22Rv1 (cell line): ENCODE measurements at regions not wholly inside any gene's neighbourhood (a gene's known extent, or its start where the extent isn't known, plus 50 kb on each side); places are given as distances from the start of the nearest gene placed in this dataset.

ENCODE experiments used
- H3K27ac ChIP-seq: fragments of 450-650 bp; 2 replicates; pipeline ENCODE4 v1.5.1; 2017
- ZFX ChIP-seq: fragments of 450-650 bp; IDR thresholded peaks from 2 replicates; pipeline ENCODE4 v1.6.1; 2017; ENCODE audit warnings: antibody characterized with exemption, borderline replicate concordance
- TF ChIP-seq, protein P1 (sequence below): fragments of 450-650 bp; IDR thresholded peaks from 2 replicates; pipeline ENCODE4 v1.5.1; 2017; ENCODE audit warnings: mild to moderate bottlenecking

DNA sequence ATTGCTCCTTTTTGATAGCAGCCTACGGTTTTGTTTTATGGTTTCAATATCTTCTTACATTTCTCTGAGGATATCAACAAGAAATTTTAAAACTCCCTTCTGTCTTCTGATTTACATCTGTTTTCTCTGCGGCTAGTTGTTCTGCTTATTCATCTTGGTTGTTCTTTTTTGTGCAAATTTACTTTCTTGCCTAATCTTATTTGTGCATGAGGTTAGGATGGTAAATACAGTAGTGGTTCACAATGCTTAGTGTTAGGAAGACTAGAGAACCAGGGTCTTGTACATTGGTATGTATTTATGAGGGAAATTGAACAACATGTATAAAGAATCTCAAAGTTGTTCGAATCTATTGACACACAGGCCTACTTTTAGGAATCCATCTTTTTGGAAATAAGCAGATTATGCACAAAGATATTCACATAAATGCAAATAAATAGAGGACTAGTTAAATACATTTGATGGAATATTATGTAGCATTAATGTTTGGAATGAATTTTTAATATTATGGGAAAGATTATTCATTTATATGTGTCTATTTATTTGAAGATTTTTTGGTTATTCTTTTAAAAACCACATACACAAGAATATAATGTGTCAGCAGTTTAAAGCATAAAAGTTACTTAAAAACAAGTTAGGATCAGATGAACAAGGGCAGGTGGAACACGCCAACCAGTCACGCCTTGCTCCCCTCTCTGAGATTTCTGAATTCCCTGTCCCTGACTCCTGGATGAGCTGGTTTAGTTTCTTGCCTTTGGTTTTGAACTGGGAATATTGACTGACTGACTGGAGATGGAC is 51.4 kb upstream of the RFC3 start:
- no peak for TF ChIP-seq ZFX
- TF ChIP-seq, protein P1, sequence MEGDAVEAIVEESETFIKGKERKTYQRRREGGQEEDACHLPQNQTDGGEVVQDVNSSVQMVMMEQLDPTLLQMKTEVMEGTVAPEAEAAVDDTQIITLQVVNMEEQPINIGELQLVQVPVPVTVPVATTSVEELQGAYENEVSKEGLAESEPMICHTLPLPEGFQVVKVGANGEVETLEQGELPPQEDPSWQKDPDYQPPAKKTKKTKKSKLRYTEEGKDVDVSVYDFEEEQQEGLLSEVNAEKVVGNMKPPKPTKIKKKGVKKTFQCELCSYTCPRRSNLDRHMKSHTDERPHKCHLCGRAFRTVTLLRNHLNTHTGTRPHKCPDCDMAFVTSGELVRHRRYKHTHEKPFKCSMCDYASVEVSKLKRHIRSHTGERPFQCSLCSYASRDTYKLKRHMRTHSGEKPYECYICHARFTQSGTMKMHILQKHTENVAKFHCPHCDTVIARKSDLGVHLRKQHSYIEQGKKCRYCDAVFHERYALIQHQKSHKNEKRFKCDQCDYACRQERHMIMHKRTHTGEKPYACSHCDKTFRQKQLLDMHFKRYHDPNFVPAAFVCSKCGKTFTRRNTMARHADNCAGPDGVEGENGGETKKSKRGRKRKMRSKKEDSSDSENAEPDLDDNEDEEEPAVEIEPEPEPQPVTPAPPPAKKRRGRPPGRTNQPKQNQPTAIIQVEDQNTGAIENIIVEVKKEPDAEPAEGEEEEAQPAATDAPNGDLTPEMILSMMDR, result no peak
- H3K27ac ChIP-seq, result no peak overlapping the region

DNA sequence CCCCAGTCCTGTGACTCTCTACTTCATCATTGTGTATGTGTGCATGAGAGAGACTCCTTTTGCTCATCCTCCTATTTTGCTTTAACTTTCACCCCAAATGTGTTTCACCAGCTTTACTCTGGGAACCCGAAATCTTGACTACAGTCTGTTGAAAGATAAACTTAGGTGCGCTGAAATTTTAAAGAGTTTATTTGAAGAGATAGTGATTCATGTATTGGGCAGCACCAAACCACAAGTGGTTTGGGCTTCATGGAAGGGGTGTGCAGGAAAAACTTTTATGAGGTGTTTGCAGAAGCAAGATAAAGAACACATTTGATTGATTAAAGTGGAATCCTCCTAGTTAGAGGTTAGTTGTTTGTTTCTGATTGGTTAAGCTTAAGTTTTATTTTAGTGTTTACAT is 50.8 kb upstream of the RFC3 start:
- no peak overlapping the region for H3K27ac ChIP-seq
- TF ChIP-seq, protein P1, result no peak
- no peak for TF ChIP-seq ZFX
